GM19452 (cell line): ENCODE measurements at regions not wholly inside any gene's neighbourhood (a gene's known extent, or its start where the extent isn't known, plus 50 kb on each side); places are given as distances from the start of the nearest gene placed in this dataset.
"Not testable (repeated sequence)": the region's sequence is repeated elsewhere in the genome, so short reads cannot be mapped to it uniquely, and the experiment has no call there.

ENCODE experiments used
- ATAC-seq: cut with Tn5 transposase; IDR thresholded peaks from one replicate; pipeline ENCODE4 v1.9.1; 2021; ENCODE audit not compliant: unreplicated experiment

- ATAC-seq, result no peak
Measured at GRCh38 chr3:26484140-26484539, 138.4 kb upstream of the LRRC3B start.

DNA sequence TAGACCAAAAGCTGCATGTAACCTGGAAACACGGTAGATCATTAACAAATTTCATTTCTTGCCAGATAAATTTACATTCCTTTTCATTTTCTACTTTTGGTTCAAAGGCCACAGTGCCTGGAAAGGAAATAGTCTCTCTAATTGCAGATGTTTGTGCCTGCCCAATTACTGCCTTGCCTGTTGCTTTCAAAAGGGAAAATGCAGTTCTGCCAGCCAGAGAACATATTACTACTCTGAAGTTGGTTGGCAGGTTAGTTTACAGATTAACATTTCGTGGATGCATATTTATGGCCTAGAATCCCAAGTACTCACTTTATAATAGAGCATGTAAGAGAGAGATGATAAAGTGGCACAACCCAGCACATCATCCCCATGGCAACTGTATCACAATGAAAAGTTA, 124.3 kb upstream of the LRRC3B start:
- no peak for ATAC-seq

DNA sequence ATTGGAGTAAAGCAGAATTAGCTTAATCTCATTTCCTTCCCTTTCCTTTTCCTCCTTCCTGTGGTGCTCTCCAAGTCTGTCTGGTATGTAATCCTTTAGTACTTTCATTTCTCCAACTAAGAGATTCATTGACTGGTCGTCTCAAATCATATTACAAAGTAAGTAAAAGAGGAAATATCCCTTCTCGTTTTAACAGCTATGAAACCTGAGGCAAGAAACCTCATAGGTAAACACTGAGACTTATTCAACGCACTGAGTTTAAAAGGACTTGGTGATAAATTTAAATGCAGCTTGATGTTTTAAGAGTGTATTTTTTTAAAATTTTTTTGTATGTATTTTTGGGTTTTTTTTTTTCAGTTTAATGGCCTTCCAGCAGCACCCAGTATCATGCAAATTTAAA, 117.2 kb upstream of the LRRC3B start:
- ATAC-seq, result no peak

GRCh38 chr3:26514445-26515029, 108.0 kb upstream of the LRRC3B start:
- ATAC-seq, result not testable (repeated sequence)

- no peak for ATAC-seq
Measured at GRCh38 chr3:26515351-26515750, 107.2 kb upstream of the LRRC3B start.

DNA sequence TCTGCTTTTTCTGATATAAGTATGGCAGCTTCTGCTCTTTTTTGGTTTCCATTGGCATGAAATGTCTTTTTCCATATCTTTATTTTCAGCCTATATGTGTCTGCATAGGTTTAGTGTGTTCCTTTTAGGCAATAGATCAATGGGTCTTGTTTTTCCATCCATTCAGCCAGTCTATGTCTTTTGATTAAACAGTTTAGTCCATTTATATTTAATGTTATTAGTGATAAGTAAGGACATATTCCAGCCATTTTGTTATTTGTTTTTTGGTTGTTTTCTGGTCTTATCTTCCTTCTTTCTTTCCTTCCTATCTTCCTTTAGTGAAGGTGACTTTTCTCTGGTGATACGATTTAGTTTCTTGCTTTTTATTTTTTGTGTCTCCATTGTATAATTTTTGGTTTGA, 101.3 kb upstream of the LRRC3B start:
- ATAC-seq, result no peak

GRCh38 chr3:26522919-26523318, 99.7 kb upstream of the LRRC3B start:
- ATAC-seq, result no peak

- ATAC-seq, result no peak
Measured at GRCh38 chr3:26525013-26525412, 97.6 kb upstream of the LRRC3B start.

DNA sequence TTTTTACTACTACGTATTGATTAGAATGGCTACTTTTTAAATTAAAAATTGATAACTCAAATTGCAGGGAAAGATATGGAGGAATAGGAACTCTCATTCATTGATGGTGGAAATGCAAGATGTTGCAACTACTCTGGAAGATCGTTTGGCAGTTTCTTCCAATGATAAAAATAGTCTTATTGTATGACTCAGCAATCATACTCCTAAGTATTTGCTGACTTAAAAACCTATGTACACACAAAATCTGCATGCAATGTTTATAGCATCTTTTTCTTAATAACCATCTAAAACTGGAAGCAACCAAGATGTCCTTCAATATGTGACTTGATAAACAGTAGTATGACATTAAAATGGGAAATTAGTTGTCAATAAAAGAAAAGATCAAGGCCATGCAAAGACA, 87.4 kb upstream of the LRRC3B start:
- no peak for ATAC-seq

DNA sequence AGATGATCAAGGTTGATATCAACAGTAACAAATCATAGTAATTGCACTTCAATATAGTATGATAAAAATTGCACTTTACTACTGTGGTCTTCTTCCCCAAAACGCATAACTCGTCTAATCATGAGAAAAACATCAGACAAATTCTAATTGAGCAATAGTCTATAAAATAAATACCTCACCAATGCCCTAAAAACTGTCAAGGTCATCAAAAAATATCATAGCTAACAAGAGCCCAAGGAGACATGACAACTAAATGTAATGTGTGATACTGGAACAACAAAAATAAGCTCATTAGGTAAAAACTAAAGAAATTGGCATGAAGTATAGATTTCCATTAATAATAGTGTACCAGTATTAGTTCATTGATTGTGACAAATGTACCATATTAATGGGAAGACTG, 85.6 kb upstream of the LRRC3B start:
- ATAC-seq, result no peak

GRCh38 chr3:26550413-26550812, 72.2 kb upstream of the LRRC3B start:
- no peak for ATAC-seq

- ATAC-seq, result no peak
Measured at GRCh38 chr3:26556637-26557036, 65.9 kb upstream of the LRRC3B start.

GRCh38 chr3:26558257-26558656, 64.3 kb upstream of the LRRC3B start:
- ATAC-seq, result no peak

- ATAC-seq, result no peak
Measured at GRCh38 chr3:26559227-26559626, 63.3 kb upstream of the LRRC3B start.

- ATAC-seq, result no peak
Measured at GRCh38 chr3:26560081-26560480, 62.5 kb upstream of the LRRC3B start.

DNA sequence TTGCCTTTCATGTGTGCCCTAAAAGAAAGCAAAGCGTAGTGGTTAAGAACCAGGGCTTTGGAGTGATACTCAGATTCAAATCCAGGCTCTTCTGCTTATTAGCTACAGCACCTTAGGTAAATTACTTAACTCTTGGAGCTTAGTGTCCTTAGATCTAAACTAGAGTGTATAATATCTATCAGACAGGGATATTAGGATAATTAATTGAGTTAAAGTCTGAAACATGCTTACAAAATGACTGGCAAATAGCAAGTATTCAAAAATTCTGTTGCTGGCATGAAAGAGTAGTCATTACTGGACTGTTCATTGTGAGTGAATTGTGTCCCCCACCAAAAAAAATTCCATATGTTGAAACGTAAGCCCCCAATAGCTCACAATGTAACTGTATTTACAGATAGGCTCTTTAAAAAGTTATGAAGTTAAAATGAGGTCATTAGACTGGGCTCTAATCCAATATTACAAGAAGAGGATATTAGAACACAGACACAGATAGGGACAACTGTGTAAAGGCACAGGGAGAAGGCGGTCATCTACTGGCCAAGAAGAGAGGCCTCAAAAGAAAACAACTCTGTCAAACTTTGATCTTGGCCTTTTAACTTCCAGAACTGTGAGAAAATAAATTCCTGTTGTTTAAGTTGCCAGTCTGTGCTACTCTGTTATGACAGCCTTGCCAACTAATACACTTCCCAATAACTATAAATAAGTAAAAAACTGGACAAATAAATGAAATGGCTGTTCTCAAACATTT, 60.4 kb upstream of the LRRC3B start:
- ATAC-seq, result no peak
